ENCODE measurements at regions not wholly inside any gene's neighbourhood (a gene's known extent, or its start where the extent isn't known, plus 50 kb on each side); places are given as distances from the start of the nearest gene placed in this dataset.

DNA sequence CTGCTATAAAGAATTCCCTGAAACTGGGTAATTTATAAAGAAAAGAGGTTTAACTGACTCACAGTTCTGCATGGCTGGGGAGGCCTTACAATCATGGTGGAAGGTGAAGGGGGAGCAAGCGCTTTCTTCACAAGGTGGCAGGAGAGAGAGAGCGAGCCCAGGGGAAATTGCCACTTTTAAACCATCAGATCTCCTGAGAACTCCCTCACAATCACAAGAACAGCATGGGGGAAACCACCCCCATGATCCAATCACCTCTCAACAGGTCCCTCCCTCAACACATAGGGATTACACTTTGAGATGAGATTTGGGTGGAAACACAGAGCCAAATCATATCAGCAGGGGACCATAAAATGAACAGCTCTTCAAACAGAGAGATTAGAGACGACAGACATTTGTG, 198.6 kb downstream of the MAGEB5 start:
- no peaks in the 10 kb centered on the region for H3K36me3 Mint-ChIP-seq (ENCODE audit: low read depth)
- no peaks in the 10 kb centered on the region for H3K4me1 Mint-ChIP-seq (ENCODE audit: low read depth)
- no peak for DNase-seq
- ChIA-PET CTCF (no interaction called here), POLR2A (no interaction called here)
- H3K9me3 Mint-ChIP-seq (ENCODE audit: insufficient read depth): peaks cover 5% of the 10 kb centered on the region
- ATAC-seq: no peak
- no peak overlapping the region for H3K27ac Mint-ChIP-seq
- no peak overlapping the region for H3K4me3 Mint-ChIP-seq
- no peaks in the 10 kb centered on the region for H3K27me3 Mint-ChIP-seq (ENCODE audit: low read depth)

- H3K4me3 Mint-ChIP-seq: no peak overlapping the region
- CTCF ChIA-PET: no interaction called here
- ATAC-seq (no peak), DNase-seq (no peak)
- H3K4me1 Mint-ChIP-seq (ENCODE audit: low read depth): no peaks in the 10 kb centered on the region
- H3K36me3 Mint-ChIP-seq (ENCODE audit: low read depth): no peaks in the 10 kb centered on the region
- no peak overlapping the region for H3K27ac Mint-ChIP-seq
- POLR2A ChIA-PET: no interaction called here
- H3K9me3 Mint-ChIP-seq (ENCODE audit: insufficient read depth): no peaks in the 10 kb centered on the region
- H3K27me3 Mint-ChIP-seq (ENCODE audit: low read depth): no peaks in the 10 kb centered on the region
Observed at GRCh38 chrX:26411045-26411444, 195.1 kb downstream of the MAGEB5 start.

DNA sequence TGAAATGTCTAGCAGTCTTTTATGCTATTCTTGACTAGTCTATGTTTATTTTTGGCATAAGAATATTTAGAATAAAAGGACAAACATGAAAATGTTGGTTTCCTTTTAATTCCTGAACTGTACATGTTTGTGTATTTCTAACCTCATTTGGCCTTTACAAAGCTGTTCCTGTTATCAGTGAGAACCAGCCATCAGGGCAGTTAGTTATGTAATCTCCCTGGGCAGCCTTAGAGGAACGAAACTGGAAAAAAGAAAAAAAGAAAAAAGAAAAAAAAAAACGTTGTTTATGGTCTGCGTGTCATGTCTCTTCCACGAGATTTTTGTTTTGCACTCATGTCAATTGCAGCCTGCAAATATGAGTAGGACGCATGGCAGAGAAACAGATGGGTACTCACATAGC, 193.7 kb downstream of the MAGEB5 start:
- DNase-seq (no peak), ATAC-seq (no peak)
- ChIA-PET POLR2A (no interaction called here), CTCF (no interaction called here)
- Mint-ChIP-seq H3K27me3 (ENCODE audit: low read depth) (no peaks in the 10 kb centered on the region), H3K9me3 (ENCODE audit: insufficient read depth) (no peaks in the 10 kb centered on the region), H3K27ac (no peak overlapping the region), H3K4me1 (ENCODE audit: low read depth) (no peaks in the 10 kb centered on the region), H3K36me3 (ENCODE audit: low read depth) (no peaks in the 10 kb centered on the region), H3K4me3 (no peak overlapping the region)

- ChIA-PET POLR2A (no interaction called here), CTCF (no interaction called here)
- no peaks in the 10 kb centered on the region for H3K9me3 Mint-ChIP-seq (ENCODE audit: insufficient read depth)
- DNase-seq (no peak), ATAC-seq (no peak)
- no peak overlapping the region for H3K27ac Mint-ChIP-seq
- no peak overlapping the region for H3K4me3 Mint-ChIP-seq
- H3K27me3 Mint-ChIP-seq (ENCODE audit: low read depth): no peaks in the 10 kb centered on the region
- H3K4me1 Mint-ChIP-seq (ENCODE audit: low read depth): no peaks in the 10 kb centered on the region
- H3K36me3 Mint-ChIP-seq (ENCODE audit: low read depth): no peaks in the 10 kb centered on the region
Observed at GRCh38 chrX:26387906-26388305, 171.9 kb downstream of the MAGEB5 start.

DNA sequence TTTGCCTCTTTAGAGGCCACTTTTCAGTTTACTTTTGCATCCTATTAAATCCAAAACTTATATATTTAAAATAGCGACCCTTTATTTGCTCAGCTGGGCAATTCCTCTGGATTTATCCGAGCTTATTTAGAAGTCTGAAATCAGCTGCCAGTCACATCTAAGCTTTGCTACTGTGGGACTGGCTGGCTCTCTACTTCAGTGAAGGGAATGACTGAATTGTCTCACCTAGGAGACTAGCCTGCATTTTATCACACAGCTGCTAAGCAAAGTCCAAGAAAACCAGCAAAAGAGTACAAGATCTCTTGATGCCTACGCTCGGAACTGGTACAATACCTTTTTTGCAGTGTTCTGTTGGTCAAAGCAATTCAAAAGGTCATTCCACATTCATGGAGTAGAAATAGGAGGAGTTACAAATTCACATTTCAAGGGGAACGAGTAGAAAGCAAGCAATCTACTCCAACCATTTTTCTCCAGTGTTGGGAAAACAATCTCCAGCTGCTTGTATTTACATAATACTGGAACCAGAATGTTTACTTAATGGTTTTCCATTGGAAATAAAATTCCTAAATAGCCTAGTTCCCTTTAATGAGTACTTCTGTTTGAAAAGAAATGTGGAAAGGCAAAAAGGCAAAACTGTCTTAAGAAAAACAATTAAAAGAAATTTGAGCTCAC, 160.2 kb downstream of the MAGEB5 start:
- POLR2A ChIA-PET: no interaction called here
- Mint-ChIP-seq H3K4me1 (ENCODE audit: low read depth) (no peaks in the 10 kb centered on the region), H3K9me3 (ENCODE audit: insufficient read depth) (peaks cover 3% of the 10 kb centered on the region), H3K4me3 (no peak overlapping the region), H3K27me3 (ENCODE audit: low read depth) (no peaks in the 10 kb centered on the region), H3K27ac (no peak overlapping the region), H3K36me3 (ENCODE audit: low read depth) (no peaks in the 10 kb centered on the region)
- CTCF ChIA-PET: no interaction called here
- DNase-seq (no peak), ATAC-seq (no peak)

DNA sequence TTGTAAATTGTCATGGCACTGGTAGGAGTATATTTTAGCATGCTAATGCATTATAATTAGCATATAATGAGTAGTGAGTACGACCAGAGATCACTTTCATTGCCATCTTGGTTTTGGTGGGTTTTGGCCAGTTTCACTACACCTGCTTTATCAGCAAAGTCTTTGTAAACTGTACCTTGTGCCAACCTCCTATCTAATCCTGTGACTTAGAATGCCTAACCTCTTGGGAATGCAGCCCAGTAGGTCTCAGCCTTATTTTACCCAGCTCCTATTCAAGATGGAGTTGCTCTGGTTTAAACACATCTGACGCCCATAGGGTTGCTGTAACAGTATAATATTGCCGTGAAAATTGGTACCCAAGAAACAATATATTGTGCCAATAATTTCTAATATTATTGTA, 159.4 kb downstream of the MAGEB5 start:
- Mint-ChIP-seq H3K36me3 (ENCODE audit: low read depth) (no peaks in the 10 kb centered on the region), H3K27me3 (ENCODE audit: low read depth) (no peaks in the 10 kb centered on the region), H3K4me1 (ENCODE audit: low read depth) (no peaks in the 10 kb centered on the region), H3K27ac (no peak overlapping the region), H3K4me3 (no peak overlapping the region), H3K9me3 (ENCODE audit: insufficient read depth) (peaks cover 3% of the 10 kb centered on the region)
- no peak for DNase-seq
- POLR2A ChIA-PET: no interaction called here
- CTCF ChIA-PET: no interaction called here
- no peak for ATAC-seq

DNA sequence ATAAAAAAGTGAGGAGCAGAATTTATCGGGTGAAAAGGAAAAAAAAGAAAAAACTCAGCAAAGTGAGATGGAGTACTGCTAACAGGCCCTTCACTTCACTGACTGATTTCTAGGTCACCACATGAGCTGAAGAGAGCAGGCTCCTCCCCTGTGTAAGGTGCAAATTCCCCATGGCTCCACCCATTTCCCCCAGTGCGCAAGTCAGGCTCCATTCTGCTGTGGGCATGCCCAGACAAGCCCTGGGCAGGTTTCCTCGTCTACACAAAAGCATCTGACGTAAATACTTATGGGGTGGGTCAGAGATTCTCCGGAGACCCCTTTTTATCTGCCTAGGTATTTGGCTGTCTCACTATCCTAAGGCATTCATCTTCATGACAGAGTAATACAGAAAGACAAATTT, 157.9 kb downstream of the MAGEB5 start:
- Mint-ChIP-seq H3K4me3 (no peak overlapping the region), H3K27ac (no peak overlapping the region), H3K4me1 (ENCODE audit: low read depth) (no peaks in the 10 kb centered on the region), H3K9me3 (ENCODE audit: insufficient read depth) (peaks cover 3% of the 10 kb centered on the region), H3K27me3 (ENCODE audit: low read depth) (no peaks in the 10 kb centered on the region), H3K36me3 (ENCODE audit: low read depth) (no peaks in the 10 kb centered on the region)
- CTCF ChIA-PET: no interaction called here
- POLR2A ChIA-PET: no interaction called here
- ATAC-seq: no peak
- DNase-seq: no peak

GRCh38 chrX:26352891-26353430, 137.0 kb downstream of the MAGEB5 start:
- H3K27ac Mint-ChIP-seq: no peak overlapping the region
- H3K9me3 Mint-ChIP-seq (ENCODE audit: insufficient read depth): no peaks in the 10 kb centered on the region
- CTCF ChIA-PET: no interaction called here
- no peaks in the 10 kb centered on the region for H3K36me3 Mint-ChIP-seq (ENCODE audit: low read depth)
- no peaks in the 10 kb centered on the region for H3K4me1 Mint-ChIP-seq (ENCODE audit: low read depth)
- DNase-seq: no peak
- no peaks in the 10 kb centered on the region for H3K27me3 Mint-ChIP-seq (ENCODE audit: low read depth)
- POLR2A ChIA-PET: no interaction called here
- no peak for ATAC-seq
- no peak overlapping the region for H3K4me3 Mint-ChIP-seq

DNA sequence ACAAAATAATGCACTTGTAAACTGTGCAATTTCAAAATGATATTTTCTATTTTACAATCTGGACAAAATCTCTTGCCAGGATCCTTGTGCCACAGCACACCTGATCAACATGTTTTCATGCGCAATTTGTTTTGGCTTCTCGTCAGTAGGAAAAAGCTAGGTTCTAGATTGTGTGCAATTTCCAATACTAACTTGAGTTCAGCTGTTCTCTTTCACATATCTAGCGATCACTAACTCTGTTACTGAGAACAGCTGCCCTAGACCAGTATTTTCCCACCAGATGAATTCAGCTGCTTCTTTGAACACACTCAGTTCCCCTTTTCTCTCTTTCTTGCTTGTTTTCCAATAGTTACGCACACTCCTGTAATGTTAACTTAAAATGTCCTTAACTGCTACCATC, 131.2 kb downstream of the MAGEB5 start:
- H3K27ac Mint-ChIP-seq: no peak overlapping the region
- H3K27me3 Mint-ChIP-seq (ENCODE audit: low read depth): no peaks in the 10 kb centered on the region
- DNase-seq: no peak
- ChIA-PET CTCF (no interaction called here), POLR2A (no interaction called here)
- H3K4me1 Mint-ChIP-seq (ENCODE audit: low read depth): no peaks in the 10 kb centered on the region
- H3K36me3 Mint-ChIP-seq (ENCODE audit: low read depth): no peaks in the 10 kb centered on the region
- H3K9me3 Mint-ChIP-seq (ENCODE audit: insufficient read depth): no peaks in the 10 kb centered on the region
- ATAC-seq: no peak
- H3K4me3 Mint-ChIP-seq: no peak overlapping the region

DNA sequence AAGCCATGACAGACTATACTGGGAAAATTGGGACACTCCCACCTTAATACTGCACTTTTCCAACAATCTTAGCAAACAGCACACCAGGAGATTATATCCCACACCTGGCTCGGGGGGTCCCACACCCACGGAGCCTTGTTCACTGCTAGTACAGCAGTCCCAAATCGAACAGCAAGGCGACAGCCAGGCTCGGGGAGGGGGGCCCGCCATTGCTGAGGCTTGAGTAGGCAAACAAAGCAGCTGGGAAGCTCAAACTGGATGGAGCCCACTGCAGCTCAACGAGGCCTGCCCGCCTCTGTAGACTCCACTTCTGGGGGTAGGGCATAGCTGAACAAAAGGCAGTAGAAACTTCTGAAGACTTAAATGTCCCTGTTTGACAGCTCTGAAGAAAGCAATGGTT, 118.3 kb downstream of the MAGEB5 start:
- H3K4me1 Mint-ChIP-seq (ENCODE audit: low read depth): no peaks in the 10 kb centered on the region
- no peak overlapping the region for H3K4me3 Mint-ChIP-seq
- ChIA-PET CTCF (no interaction called here), POLR2A (no interaction called here)
- H3K9me3 Mint-ChIP-seq (ENCODE audit: insufficient read depth): peaks cover 3% of the 10 kb centered on the region
- DNase-seq: no peak
- H3K27me3 Mint-ChIP-seq (ENCODE audit: low read depth): no peaks in the 10 kb centered on the region
- no peak for ATAC-seq
- no peak overlapping the region for H3K27ac Mint-ChIP-seq
- no peaks in the 10 kb centered on the region for H3K36me3 Mint-ChIP-seq (ENCODE audit: low read depth)

GRCh38 chrX:26328608-26329319, 112.8 kb downstream of the MAGEB5 start:
- ATAC-seq (no peak), DNase-seq (no peak)
- no peak overlapping the region for H3K4me3 Mint-ChIP-seq
- H3K9me3 Mint-ChIP-seq (ENCODE audit: insufficient read depth): peaks cover 3% of the 10 kb centered on the region
- H3K36me3 Mint-ChIP-seq (ENCODE audit: low read depth): no peaks in the 10 kb centered on the region
- no peaks in the 10 kb centered on the region for H3K4me1 Mint-ChIP-seq (ENCODE audit: low read depth)
- CTCF ChIA-PET: no interaction called here
- no peak overlapping the region for H3K27ac Mint-ChIP-seq
- POLR2A ChIA-PET: no interaction called here
- H3K27me3 Mint-ChIP-seq (ENCODE audit: low read depth): no peaks in the 10 kb centered on the region

- Mint-ChIP-seq H3K4me3 (no peak overlapping the region), H3K27me3 (ENCODE audit: low read depth) (no peaks in the 10 kb centered on the region), H3K27ac (no peak overlapping the region), H3K4me1 (ENCODE audit: low read depth) (no peaks in the 10 kb centered on the region), H3K9me3 (ENCODE audit: insufficient read depth) (no peaks in the 10 kb centered on the region), H3K36me3 (ENCODE audit: low read depth) (no peaks in the 10 kb centered on the region)
- ATAC-seq: no peak
- POLR2A ChIA-PET: no interaction called here
- no peak for DNase-seq
- CTCF ChIA-PET: no interaction called here
Observed at GRCh38 chrX:26309262-26309661, 93.3 kb downstream of the MAGEB5 start.

DNA sequence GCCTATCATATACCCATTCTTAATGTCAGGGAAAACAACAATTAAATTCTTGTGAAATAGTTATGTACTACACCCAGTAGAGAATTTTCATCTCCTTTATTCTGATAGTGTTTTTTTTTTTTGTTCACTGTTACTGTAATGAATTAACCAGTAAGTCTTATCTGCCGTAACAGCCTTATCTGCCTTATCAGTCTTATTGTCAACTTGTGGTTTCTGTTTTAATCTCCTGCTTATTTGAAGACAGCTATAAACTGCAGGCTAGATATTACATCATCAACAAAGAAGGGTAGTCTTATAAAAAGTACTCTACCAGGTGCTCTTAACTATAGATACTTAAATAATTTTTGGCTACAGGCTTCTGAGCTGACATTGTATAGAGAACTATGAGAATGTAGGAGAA, 79.5 kb downstream of the MAGEB5 start:
- ATAC-seq: no peak
- Mint-ChIP-seq H3K4me3 (no peak overlapping the region), H3K27ac (no peak overlapping the region), H3K9me3 (ENCODE audit: insufficient read depth) (no peaks in the 10 kb centered on the region), H3K36me3 (ENCODE audit: low read depth) (no peaks in the 10 kb centered on the region), H3K27me3 (ENCODE audit: low read depth) (no peaks in the 10 kb centered on the region), H3K4me1 (ENCODE audit: low read depth) (no peaks in the 10 kb centered on the region)
- no peak for DNase-seq
- ChIA-PET POLR2A (no interaction called here), CTCF (no interaction called here)
